Nucleus accumbens (tissue), 56 donors: ENCODE measurements at regions not wholly inside any gene's neighbourhood (a gene's known extent, or its start where the extent isn't known, plus 50 kb on each side); places are given as distances from the start of the nearest gene placed in this dataset.
A peak's percentile ranks its signal among the peaks of the same experiment; 100 is the strongest.

Experiments used
- DNase-seq, 56 donors: peaks; one replicate each; lab custom pipeline; 2025; lab: John Stamatoyannopoulos, UW

GRCh38 chr19:31592456-31592855 is 243.2 kb upstream of the TSHZ3 start:
- DNase-seq: no peak

- DNase-seq: no peak
These were observed 245.5 kb upstream of the TSHZ3 start for GRCh38 chr19:31594701-31595100.

- DNase-seq: no peak
These were observed 246.3 kb upstream of the TSHZ3 start for GRCh38 chr19:31595521-31595920.

DNA sequence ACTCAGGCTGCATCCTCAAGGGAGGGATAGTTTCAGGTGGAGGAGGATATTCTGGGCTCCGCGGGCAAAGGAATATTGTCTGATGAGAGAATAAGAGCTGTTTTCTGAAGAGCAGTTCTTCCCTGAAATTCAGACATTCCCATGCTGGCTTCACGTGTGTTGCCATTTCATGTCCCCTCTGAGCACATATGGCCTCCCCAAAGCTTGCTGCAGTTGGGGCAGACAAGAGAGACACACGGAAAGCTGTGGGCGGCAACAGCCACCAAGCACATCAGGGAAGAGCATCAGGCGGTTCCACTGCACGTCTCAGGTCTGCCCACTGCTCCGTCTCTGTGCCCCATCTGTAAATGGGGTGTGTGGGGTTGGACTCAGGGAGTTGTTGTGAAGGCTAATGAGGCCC is 247.5 kb upstream of the TSHZ3 start:
- DNase-seq: no peak

DNA sequence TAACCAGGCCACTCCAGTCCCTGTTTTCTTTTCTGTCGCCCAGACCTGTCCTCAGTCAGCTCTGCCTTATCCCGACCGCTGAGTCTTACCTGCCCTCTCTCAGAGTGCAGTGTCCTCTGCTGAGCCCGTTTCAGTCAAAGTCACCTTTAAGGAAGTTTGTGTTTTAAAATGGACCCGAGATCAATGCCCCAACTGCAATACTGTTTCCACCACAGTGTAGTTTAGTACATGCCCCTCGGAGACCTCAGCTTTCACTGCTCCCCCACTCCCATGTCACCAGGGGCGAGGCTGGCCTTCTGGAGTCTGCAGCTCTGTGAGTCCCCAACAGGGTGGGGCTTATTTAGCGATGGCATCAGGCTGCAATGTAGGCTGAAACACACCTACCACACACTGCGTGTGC is 248.4 kb upstream of the TSHZ3 start:
- no peak for DNase-seq

DNA sequence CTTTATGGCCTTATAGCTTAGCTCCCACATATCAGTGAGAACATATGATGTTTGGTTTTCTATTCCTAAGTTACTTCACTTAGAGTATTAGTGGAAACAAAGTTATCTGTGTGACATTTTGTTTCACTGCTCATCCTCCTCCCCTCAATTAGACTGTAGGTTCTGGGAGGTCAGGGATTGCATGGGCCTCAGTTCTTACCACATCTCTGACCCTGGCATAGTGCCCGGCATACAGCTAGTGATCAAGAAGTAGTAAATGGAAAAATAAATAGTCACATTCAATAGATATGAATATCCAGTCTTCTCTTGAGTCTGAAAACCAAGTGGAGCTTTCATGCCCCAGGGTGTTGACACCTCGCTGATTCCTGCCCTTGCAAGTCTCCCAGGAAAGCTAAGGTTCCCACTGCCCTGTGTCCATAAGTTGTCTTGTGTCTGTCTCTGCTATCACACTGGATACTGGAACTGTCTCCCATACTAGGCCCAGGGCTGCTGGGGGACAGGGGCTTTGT is 249.5 kb upstream of the TSHZ3 start:
- DNase-seq: no peak

- no peak for DNase-seq
These were observed 251.6 kb upstream of the TSHZ3 start for GRCh38 chr19:31600731-31601295.

- no peak for DNase-seq
These were observed 252.6 kb upstream of the TSHZ3 start for GRCh38 chr19:31601855-31602254.

- DNase-seq: no peak
These were observed 253.3 kb upstream of the TSHZ3 start for GRCh38 chr19:31602548-31602947.

DNA sequence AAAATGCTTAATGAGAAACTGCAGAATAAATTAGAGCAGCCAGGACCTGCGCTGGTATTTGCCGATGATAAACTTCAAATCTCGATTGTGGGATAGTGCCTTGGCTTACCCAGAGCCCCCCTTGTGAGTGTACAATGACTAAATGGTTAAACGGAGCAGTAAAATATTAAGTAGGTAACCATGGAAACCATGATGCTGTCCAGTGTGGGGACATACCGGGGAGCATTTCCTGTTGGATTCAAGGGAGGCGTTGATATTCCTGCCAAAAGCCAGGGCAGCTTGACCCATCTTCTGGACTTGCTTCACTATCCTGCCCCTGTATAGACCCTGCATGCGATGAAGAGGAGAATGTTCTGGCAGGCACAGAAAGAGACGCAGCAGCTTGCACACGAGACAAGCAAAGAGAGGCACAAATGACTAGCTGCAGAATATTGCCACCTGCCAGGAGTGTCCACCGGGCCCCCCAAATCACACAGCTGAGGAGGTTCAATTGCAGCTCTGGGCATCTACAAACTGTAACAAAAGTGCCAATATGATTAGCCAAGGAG is 255.3 kb upstream of the TSHZ3 start:
- no peak for DNase-seq

- no peak for DNase-seq
These were observed 260.8 kb upstream of the TSHZ3 start for GRCh38 chr19:31610018-31610417.

- DNase-seq: no peak
These were observed 262.0 kb upstream of the TSHZ3 start for GRCh38 chr19:31611046-31611877.

- DNase-seq: no peak
These were observed 263.6 kb upstream of the TSHZ3 start for GRCh38 chr19:31612873-31613272.

DNA sequence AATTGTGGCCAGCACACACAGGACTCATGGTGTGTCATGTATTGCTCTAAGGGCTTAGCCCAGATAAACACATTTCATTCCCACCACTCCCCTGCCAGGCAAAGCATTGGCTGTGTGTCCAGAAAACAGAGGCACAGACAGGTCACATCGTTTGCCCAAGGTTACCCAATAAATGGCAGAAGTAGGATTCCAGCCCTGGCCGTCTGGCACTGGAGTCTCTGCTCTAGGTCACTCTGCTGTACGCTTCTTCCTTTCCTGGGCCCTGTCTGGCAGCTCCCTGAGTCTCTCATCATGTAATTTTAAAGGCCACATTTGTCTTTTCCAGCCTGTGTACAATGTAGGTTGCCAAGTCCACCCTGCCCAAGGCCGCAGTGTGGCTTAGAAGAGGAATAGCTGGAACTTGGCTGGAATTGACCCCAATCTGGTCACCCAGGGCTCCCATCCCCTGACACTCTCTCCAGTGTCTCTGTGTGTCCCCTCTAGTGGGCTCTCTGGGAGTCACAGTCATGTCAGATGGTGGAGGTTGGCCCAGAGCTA is 264.5 kb upstream of the TSHZ3 start:
- DNase-seq: no peak

DNA sequence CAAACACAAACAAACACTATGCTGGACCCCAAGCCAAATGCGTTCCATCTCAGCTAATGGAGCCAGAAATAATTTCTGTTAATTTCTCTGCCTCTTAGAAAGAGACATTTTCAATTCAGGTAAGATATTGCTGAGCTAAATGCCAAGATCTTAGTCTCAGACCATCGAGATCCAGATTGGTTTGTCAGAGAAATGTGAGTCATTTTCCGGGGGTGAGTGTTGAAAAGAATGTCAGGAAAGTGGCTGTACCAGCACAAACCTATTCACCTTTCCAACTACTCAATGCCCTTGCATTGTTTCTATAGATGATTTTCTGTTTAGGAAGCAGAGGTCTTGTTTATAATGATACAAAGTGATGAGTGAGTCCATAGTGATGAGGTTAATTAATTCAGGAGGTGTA is 266.8 kb upstream of the TSHZ3 start:
- peak in 2 of 56 donors; percentile 2 to 5 for DNase-seq

DNA sequence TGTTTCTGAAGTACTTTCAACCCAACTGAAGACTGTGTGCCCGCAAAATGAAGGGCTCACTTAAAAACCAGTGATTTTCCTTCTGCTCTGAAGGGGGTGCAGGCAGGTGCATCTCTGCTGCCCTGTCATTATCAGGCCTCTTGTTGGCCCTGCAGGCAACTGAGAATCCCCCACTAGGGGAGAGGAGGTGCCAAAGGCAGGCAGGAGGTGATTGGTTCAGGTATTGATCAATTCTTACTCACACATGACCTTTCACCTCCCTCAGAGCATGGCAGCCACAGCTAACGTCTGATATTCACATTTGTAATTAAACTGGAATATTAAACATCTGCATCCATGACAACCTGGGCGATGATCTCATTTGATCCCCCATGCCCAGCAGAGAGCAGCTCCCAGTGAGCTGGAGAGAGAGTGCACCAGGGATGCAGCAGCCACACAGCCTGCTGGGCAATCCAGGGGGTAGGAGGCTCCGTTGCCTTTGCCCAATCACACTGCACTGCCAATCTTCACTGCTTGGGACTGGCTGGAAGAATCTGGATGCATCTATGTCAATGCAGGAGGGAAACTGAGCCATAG is 267.9 kb upstream of the TSHZ3 start:
- peak in 1 of 56 donors; percentile 5 for DNase-seq

DNA sequence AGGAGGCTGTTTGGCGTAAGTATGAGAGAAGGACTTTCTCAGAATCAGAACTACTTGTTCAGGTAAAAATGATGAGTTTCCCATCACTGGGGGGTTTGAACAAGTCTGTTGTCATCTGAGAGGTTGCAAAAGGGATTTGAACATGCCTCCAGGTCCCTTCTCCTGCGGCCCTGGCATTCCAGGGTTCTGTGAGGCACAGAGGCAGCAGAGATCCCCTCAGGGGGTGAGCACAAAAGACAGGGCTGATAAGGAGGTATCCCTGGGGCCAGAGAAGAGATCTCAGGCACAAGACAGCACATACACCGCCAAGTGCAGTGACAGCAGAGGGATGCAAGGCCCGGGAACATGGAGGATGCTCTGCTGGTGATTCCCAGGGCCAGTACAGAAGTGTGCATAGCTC is 275.8 kb upstream of the TSHZ3 start:
- DNase-seq: no peak

- DNase-seq: no peak
These were observed 276.3 kb upstream of the TSHZ3 start for GRCh38 chr19:31625575-31625974.

DNA sequence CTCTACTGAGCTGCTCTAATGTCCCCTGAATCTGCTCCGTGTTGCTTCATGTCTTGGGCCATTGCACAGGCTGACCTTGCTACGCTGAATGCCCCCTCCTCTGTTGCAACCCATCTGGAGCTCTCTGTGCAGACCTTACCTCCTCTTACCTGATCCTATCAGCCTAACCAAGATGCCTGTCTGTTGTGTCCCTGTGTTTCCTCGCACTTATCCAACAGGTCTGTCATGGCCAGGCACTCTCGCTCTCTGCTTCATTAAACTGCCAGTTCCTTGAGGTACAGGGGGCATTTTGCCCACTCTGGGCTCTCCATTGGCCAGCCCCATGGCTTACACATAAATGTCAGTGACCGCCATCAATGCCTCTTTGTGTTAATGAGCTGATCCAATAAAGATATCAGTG is 277.7 kb upstream of the TSHZ3 start:
- DNase-seq: no peak

DNA sequence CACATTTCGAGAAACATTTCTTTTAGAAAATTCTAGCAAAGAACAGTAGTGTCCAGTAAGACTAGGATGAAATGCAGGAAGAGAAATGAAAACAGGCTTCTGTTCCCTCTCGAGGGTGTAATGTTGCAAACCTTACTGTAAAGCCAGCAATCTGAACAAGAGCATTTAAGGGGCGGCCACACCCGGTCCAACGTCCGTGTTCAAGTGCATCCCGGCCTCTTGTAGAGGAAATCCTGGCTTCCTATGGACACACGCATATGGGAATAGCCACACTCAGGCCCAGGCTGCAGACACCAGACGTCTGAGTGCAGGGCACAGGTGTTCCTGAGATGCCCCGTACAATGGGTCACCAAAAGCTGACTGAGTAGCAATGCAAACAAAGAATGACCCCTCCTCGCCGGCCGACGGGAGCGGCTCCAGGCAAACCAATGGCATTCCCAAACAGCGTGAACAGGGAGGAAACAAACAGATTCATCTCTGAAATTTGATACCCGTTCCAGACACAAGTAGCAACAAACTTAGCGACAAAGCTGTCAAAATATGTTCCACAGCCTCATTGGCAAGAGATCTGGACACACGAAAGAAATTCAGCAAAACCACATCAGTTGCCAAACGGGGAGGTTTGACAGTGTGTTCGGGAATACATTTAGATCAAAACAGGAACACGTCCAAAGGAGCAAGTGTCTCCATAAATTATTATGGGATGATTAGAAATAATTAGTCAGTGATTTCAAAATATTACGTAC is 278.6 kb upstream of the TSHZ3 start:
- no peak for DNase-seq
